Fibroblast of skin of right quadriceps (primary cell): ENCODE measurements at regions not wholly inside any gene's neighbourhood (a gene's known extent, or its start where the extent isn't known, plus 50 kb on each side); places are given as distances from the start of the nearest gene placed in this dataset.
A peak's percentile ranks its signal among the peaks of the same experiment; 100 is the strongest.

ENCODE experiments used
- DNase-seq: peaks from one replicate; pipeline ENCODE4 v3.0.0-alpha.2; 2013

GRCh38 chr1:244937099-244937498, 72.8 kb upstream of the HNRNPU start:
- DNase-seq: no peak

GRCh38 chr1:244920911-244921761, 56.8 kb upstream of the HNRNPU start:
- DNase-seq: no peak

- DNase-seq: no peak
Measured at GRCh38 chr1:244919320-244920282, 55.3 kb upstream of the HNRNPU start.

- DNase-seq: peak; percentile 13
Measured at GRCh38 chr1:244918421-244919319, 54.3 kb upstream of the HNRNPU start.

- DNase-seq: no peak
Measured at GRCh38 chr1:244917073-244917670, 52.8 kb upstream of the HNRNPU start.

- DNase-seq: no peak
Measured at GRCh38 chr1:244915736-244916135, 51.4 kb upstream of the HNRNPU start.

GRCh38 chr1:244914761-244915160, 50.4 kb upstream of the HNRNPU start:
- no peak for DNase-seq
